GM12872 (cell line): ENCODE measurements at regions not wholly inside any gene's neighbourhood (a gene's known extent, or its start where the extent isn't known, plus 50 kb on each side); places are given as distances from the start of the nearest gene placed in this dataset.

Experiments
- TF ChIP-seq, protein P1 (sequence below): IDR thresholded peaks from 3 replicates; pipeline ENCODE4 v1.5.1; 2011; ENCODE audit warnings: low read depth, mild to moderate bottlenecking, low read length, moderate library complexity; ENCODE audit not compliant: insufficient read depth

DNA sequence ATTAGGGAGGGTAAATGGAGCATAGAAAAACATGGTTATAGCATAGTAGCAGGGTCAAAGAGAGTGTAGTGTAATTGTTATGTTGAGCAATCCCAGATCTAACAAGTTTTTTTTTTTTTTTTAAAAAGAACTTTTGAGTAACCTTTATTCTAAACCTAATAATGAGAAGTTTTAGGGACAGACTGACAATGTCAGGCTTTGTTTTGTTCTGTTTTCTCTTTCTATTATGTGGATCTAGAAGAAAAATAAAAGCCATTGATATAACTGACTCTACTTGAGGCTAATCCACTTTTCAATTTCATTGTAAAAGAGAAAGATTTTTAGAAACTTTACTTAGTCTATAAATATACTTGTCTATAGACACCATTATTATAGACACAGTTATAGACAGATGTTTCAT is 200.0 kb downstream of the FAM170A start:
- TF ChIP-seq, protein P1, sequence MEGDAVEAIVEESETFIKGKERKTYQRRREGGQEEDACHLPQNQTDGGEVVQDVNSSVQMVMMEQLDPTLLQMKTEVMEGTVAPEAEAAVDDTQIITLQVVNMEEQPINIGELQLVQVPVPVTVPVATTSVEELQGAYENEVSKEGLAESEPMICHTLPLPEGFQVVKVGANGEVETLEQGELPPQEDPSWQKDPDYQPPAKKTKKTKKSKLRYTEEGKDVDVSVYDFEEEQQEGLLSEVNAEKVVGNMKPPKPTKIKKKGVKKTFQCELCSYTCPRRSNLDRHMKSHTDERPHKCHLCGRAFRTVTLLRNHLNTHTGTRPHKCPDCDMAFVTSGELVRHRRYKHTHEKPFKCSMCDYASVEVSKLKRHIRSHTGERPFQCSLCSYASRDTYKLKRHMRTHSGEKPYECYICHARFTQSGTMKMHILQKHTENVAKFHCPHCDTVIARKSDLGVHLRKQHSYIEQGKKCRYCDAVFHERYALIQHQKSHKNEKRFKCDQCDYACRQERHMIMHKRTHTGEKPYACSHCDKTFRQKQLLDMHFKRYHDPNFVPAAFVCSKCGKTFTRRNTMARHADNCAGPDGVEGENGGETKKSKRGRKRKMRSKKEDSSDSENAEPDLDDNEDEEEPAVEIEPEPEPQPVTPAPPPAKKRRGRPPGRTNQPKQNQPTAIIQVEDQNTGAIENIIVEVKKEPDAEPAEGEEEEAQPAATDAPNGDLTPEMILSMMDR = no peak

DNA sequence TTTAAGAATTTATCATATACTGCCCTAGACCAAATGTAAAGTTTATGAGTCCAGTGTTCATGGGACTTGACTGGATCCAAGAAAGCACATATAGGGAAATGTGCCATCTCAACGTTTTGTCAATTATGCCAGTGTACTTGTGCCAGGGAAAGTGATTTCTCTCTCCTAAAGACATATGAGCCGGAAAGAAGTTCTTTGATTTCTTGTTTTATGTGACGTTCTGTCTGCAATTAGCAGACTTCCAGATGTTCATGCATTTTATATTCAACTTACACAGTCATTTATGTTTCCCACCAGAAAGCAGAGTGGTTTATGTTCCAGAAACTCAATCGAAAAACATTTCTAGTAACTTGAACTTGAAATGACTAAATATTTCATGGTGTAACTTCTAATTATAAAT is 203.8 kb downstream of the FAM170A start:
- TF ChIP-seq, protein P1 = no peak

DNA sequence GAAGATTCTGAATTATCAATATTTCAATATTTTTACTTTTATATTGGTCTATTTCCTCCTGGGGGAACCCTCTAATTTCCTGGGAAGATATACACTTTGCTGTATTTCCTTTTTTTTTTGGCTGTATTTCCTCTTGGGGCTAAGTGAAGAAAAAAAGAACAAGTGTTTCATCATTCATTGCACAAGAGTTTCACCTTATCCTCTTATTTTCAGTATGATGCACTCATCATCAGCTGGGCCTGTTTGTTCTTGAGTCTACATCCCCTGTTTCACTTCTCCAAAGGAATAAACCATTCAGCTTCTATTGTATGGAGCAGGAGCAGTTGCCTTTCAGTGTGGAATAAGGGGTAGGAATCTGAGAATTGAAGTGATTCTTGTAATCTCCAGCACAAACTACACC is 210.8 kb downstream of the FAM170A start:
- TF ChIP-seq, protein P1 = no peak

DNA sequence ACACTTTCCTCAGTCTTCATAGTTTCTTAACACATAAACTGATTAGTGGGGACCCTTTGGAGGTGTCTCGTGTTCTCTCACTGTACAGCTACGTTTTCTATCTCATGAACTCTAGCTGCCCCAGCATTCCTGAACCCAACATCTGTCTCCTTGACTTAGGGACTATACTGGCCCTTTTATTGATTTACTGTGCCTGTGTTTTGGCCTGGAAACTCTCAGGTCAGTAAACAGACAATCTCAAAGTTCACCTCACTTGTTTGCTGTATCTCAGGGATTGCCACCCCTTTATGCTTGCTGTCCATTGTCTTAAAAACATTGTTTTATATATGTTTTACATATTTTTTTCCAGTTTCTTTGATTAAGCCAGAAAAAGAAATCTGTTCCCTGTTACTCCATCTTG is 222.8 kb downstream of the FAM170A start:
- TF ChIP-seq, protein P1 = no peak

DNA sequence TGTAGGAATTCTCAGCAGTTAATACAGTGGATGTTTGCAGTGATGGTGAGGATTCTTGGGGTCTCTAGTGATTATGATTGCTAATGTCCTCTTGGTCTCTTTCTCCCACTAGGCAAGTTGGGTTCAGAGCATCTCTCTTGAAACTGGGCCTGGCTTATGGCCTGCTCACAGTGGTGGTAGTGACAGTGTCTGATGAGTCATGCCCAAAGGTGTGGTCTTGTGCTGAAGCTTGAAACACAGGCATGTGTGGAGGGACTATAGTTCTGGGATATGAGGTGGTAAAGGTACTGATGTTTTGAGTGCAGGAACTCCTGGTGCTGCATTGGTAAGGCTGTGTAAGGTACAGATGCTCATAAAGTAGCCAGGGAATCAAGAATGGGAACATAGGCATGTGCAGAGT is 231.1 kb downstream of the FAM170A start:
- TF ChIP-seq, protein P1 = no peak

DNA sequence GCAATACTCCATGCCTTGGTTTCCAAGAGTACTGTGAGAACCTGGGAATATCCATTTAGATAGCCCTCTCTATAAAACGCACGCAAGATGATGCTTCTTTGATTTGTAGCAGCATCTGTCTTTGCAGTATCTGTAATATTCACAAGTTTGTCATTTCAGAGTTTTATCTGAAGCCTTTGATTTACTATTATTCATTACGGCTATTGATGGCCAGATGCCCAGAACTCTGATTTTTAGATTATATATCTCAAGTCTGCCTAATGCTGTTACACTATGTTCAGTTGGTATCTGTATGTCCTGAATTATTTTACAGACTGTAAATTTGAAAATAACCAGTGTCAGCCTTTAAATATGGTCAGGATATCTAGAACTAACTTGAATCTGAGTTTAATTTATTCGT is 233.3 kb downstream of the FAM170A start:
- TF ChIP-seq, protein P1 = no peak

DNA sequence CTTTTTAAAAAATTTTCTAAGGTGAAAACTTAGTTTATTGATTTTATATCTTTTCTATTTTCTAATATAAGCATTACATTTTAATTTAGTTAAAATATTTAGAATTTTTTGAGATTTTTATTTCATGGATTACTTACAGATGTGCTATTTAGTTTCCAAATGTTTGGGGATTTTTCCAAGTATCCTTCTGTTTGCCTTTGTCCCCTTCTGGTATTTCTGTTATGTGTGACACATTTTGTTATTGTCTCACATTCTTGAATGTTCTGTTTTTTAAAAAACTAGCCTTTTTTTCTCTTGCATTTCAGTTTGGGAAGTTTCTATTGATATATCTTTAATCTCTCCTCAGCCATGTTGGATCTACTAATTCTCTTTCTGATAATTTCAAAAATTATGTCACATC is 234.9 kb downstream of the FAM170A start:
- TF ChIP-seq, protein P1 = no peak

DNA sequence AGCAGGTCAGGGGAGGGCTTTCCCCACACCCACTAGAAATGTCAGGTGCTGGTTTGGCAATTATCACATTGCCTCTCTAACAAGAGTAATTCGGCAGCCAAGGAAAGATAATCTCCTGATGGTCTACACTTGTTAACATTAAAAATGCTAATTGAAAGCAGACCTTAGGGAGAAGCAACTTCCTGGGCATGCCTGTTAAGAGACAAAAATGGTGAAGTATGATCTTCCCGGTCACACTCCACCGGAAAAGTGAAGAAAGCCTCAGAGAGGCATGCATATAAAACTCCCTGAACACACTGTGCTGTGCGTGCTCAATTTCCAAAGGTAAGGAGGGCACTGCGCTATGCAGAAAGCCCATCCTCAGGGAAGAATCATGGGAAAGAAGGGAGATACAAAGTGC is 244.3 kb downstream of the FAM170A start:
- TF ChIP-seq, protein P1 = no peak
